Fibroblast of skin of left biceps (primary cell): ENCODE measurements at regions not wholly inside any gene's neighbourhood (a gene's known extent, or its start where the extent isn't known, plus 50 kb on each side); places are given as distances from the start of the nearest gene placed in this dataset.
"Not testable (repeated sequence)": the region's sequence is repeated elsewhere in the genome, so short reads cannot be mapped to it uniquely, and the experiment has no call there.

ENCODE experiments used
- DNase-seq, 2 experiments: peaks; one replicate each; pipeline ENCODE4 v3.0.0-alpha.2; 2013; ENCODE audit warnings: low read depth in 2 of 2

DNA sequence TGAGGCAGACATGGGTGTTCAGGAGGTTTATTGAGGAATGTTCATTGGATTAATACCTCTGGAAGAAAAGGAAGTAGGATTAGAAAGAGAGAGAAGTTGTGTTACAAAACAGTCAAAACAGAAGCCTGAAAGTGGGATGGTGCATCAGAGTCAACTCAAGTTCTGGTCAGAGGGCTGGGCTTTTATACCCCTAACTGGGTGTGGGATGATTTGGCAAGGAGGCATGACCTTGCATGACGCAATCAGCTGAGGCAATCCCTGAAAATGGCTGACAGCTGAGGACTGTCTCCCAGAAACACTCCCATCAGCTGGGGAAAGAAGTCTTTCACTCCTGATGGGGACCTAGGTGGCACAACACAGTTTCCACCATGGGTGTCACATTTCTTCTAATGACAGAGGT is 818.2 kb downstream of the SATB2 start:
- DNase-seq = no peak

DNA sequence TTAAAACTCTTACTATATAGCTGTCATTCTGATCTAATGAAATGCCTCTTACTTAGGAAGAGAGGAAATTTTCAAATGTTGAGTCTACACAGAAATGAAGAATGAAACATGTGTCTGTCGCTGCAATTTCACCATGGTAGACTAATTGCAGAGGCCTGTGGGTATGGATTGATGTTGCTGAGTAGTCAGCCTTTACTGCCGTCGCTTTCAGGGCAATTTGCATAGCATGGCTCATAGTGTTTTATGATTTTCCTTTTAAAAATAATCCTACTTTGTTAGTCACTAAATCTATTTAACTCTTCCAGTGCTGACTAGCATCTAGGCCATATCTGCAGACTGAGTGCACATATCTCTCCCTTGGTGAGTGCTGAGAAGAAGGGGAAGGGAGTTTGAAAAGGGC is 819.2 kb downstream of the SATB2 start:
- DNase-seq = no peak

DNA sequence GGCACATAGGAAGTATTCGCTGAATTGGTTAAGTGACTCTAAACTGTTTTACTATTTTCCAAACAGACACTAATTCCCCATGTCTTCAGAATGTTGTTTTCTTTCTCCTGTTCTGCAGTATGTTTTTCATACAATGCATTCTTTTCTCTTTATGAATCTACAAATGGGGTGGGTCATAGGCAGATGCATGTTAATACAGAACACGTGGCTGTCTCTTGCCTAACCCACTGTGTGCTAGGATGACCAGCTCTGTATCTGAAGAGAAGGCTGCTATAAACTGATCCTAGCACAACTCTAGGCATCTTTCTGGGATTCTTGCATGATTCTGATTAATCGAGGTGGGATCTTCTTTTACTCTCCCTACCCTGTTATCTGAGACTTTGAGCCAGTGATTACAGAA is 826.0 kb downstream of the PLCL1 start:
- DNase-seq = no peak

DNA sequence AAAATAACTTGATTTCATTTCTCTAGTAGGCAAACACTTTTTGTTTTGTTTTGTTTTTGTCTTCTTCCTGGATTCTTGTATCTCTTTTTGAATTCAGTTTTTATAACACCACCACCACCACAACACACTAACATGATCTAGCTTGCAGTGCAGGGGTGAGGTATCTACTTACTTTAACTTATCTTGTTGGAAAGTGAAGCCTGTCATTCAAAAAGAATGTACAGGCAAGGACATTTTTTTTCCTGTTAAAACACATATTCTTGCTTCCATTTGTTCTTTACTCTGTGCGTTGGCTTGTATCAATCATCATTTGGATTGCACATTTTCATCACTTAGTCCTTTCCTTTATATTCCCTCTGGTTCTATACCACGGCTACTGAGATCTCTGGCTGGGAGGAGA is 824.2 kb downstream of the PLCL1 start:
- DNase-seq = no peak

DNA sequence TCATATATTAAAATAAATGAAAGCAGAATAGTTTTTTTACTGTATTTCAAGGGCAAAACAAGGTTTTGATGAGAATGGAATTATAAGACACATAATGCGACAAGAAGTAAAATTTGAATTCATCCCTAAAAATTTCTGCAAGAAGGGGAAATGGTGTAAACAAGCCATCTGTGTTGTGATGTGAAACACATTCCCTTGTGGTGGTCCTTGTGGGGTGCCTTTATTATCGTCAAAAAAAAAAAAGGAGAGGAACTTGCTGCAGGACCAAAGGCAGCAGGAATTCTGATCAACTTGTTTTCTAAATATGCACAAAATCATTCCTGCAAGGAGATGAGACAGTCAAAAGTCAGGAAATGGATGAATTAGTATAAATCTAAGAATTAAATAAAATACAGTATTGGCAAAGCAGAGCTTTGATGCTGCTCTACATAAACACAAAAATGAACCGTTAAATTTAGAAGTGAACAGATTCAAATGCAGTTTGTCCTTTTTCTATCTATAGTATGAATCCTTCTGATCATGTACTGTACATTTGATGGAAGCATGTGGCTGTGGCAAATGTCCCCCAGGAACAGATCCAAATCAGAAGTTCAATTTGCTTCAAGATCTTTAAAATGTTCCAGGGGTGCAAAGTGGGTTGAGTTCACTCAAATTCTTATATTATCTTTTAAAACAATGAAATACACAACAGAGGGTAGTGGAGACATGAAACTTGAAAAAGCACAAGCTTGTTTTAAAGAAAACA is 818.8 kb downstream of the PLCL1 start:
- DNase-seq = no peak

DNA sequence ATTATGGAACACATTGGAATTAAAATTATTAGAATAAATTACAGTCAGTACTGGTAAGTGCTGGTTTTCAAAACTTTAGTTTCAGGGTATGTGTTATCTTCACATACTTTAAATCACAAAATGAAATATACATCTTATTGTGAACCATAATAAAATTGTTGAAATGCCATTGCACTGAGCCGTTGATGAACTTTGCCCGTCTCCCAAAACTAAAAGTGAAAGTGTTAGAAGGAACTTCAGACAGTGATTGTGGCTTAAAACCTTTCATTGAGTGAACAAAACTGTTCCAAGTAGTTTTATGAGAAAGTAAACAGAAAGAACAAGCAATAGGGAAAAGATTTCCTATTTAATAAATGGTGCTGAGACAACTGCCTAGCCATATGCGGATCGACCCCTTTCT is 811.6 kb downstream of the PLCL1 start:
- DNase-seq = peak in 1 of 2 experiments; percentile 5

DNA sequence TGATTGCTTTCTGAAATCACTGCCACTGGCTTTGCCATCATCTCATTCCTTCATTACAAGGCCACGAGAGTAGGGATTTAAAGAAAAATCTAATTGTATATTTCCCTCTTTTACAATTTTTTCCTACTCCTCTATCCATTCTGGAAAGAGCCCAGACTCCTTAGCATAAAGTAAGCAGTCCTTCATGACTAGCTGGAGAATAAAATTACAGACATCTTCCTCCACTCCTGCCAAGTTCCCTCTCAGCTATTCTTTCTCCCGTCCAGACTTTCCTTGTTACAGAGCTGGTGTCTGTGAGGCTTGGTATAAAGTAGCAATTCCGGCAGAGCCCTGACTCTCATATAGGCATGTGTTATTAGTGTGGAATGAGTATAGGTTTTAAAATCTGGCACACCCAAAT is 806.8 kb downstream of the PLCL1 start:
- DNase-seq = no peak

DNA sequence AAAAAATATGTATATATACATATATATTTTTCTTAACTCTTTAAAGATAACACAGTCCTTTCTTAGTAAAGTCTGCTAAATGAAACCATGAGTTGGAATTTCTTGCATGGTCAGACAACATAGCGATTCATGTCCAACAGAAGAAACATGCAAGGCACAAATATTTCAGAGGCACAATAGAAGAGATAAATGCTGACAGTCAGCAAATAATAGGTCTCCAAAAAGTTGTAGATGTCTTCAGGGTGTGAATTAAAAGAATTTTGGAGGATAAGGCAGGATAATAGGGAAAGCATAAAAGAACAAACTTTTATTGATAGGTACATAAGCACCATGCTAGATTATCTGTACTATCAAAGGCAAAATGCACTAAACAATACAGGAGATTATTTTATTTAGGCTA is 800.2 kb downstream of the PLCL1 start:
- no peak for DNase-seq

DNA sequence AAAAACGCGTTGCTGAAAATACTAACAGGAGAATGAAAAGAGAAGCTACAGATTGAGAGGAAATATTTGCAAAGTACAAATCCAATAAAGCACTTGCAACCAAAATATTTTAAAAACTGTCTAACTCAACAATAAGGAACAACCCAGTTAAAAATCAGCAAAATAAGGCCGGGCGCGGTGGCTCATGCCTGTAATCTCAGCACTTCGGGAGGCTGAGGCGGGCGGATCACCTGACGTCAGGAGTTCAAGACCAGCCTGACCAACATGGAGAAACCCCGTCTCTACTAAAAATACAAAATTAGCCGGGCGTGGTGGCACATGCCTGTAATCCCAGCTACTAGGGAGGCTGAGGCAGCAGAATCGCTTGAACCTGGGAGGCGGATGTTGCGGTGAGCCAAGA is 798.6 kb downstream of the PLCL1 start:
- not testable (repeated sequence) for DNase-seq

DNA sequence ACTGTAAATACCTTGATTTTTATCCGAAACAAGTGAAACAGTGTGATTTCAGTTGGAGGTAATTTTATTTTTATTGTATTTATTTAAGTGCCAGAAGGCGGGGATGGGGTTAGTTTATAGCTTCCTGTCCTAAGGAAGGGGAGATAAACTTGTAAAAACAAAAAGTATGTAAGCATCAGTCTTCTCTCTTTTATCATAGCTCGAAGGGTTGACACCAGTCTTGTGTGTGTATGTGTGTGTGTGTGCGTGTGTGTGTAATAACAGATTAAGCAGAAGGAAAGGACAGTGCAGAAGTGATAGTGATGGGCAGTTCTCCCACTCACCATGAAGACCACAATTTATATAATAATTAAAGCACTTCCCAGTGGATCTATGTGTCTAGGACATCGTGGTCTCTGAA is 793.3 kb downstream of the PLCL1 start:
- DNase-seq = no peak

DNA sequence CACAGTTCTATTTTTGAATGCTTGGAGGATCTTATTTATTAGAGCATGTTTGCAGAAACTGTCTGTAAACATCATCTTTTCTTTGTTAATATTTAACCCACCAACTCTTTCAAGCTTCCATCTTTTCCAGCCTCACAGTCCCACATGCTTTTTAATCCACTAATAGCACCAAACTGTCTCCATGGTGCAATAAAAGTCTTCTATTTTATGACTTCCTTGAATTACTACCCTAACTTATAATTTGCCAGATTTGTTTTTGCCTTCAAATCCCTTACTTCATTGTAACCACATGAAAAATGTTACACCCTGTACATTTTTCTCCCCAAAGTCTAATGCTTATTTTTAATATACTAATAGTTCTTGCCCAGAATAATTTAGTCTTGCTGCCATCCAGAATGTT is 792.6 kb downstream of the PLCL1 start:
- DNase-seq = no peak

DNA sequence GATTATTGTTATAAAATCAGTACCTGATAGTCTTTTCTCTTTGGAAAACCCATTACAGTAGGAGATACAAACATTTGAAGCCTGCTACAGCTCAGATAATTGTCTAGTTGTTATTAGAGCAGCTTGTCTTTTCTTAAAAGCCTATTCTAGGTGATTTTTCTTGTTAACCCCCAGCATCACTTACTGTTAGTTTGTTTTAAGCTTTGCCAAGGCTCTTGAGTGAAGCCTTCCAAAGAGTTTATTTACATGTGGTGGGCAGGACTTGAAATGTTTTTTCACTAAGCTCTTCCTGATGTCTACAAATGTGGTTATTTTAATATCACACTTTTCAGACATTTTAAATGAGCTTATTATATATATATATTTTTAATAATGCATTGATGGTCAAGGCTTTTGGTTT is 791.3 kb downstream of the PLCL1 start:
- DNase-seq = no peak

DNA sequence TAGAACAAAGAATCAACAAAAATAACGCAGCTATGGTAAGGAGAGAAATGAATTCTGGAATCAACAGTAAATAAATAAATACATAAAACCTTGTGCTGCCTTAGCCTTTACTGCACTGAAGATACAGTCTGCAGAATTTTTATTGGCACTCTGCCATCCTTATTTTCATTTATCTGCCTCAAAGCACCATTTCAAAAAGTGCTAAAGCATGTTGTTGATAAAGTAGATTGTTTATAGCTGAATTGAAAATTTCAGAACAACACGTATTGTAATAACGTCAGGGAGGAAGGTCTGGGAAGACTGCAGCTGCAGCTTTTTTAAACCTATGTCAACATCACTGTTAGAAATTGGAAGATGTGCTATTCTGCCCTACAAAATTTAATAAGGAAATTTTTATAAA is 787.2 kb downstream of the PLCL1 start:
- no peak for DNase-seq

DNA sequence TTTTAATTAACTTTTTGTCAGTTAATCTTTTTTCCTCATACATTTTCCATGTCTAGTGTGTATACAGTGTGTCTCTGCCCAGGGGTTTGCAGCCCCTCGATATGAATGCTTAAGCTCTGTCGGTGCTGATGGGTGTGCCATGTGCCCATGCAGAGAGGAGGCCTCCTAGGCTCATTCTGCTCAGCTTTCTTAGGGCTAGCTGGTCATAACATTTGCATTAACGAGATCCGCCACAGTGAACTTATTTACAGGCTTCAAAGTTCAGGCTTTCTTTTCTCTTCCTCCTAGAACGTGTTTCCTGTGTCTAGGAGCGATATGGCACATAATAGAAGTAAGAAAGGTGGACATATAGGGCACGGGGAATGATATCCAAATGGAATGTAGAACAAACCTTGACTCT is 783.3 kb downstream of the PLCL1 start:
- no peak for DNase-seq

DNA sequence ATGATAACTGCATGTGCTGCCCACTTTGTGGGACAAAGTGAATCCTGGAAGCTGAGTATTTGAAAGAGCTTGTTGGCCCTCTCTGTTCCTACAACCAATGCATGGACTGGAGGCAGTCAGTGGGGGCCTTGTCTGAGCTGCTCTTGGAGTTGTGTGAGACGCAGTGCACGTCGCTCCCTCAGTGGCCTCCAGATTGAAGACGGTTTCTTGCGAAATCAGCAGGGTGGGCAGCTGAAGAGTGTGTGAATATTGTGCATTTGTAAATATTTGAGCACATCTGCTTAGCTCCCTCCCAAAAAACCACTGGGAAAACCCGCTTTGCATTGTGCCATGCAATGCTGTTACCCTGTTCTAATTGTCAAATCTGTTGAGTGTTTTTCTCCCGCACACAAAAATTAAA is 782.8 kb downstream of the PLCL1 start:
- no peak for DNase-seq

DNA sequence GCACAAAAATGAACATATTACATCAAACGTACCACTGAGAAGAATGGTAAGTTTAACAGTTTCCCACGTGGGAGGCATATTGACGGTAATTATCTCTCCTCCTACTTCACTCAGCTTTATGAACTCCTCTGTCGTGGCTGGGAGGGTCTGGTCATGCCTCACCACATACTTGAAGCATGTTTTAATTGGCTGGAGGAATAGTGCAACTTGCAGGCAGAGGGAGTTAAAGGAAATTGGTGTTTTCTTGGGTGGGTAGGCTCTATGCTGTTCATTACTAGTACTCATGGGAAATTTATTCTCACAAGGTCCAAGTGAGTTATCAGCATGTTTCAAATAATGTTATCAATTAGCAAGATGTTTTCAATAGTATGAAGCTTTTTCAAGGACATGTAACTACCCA is 767.0 kb downstream of the PLCL1 start:
- no peak for DNase-seq

DNA sequence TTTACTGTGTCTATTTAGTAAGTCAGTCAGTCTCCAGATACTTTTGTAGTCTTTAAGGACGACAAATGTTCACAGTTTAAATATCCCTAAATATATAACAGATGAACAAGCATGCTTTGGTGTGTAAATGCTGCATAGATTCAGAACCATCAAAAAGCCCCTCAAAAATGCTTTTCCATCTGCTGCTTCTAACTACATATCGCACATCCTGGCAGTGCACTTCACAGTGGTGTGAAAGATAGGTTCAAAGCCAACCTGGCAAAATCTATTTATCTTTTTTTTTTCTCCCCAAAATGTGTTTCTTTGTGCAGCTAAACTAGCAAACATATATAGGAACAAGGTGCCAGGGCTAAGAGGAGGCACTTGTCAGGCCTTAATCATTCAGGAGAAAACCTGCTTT is 753.8 kb downstream of the PLCL1 start:
- no peak for DNase-seq

DNA sequence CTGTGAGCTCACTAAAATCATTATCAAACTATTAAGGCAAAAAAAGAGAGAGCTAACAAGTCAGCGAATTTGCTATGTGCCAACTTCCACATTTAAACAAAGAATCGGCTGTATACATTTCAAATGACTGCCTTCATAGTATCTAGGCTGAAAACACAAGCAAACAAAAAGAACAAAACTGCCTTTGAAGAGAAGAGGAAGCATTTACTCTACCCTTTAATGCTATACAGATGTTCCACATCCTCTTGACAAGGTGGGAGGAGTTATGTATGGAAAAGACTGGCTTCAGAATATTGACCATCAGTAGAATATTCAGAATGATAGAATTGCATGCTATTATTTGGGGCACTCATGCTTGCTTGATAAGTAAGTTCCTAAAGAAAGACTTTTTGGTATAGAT is 741.7 kb downstream of the PLCL1 start:
- no peak for DNase-seq

DNA sequence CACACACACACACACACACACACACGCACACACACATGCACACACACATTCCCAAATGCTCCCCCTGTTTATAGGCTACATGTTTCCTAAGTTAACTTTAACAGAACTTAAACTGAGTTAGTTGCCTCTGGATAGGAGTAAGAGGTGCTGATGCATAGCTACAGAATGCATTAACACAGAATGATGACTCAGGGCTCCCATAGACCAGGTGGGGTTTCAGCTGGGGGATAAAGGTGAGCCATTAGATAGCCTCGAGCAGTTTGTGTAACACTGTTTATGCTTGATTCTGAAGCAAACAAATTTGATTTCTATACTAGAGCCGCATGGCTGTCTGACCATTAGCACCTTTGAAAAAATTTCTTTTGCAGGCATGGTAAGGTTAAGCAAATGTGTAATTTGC is 741.0 kb downstream of the PLCL1 start:
- DNase-seq = no peak

DNA sequence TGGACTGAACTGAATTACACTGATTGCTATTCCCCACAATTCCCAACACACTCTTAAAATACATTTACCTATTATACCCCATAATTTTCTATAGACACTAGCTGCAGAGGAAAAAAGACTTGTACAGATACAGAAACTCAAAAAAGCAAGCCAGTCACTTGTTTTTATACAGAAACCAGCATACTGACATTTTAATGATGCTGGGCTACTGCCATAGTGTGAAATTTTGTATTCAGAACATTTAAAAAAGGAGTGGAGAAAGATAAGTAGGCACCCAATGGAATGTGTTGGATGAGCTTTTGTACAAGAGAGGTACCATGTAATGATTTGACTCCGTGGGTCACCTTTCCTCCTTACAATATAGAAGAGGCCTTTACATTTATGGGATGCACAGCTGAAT is 740.1 kb downstream of the PLCL1 start:
- DNase-seq = no peak

DNA sequence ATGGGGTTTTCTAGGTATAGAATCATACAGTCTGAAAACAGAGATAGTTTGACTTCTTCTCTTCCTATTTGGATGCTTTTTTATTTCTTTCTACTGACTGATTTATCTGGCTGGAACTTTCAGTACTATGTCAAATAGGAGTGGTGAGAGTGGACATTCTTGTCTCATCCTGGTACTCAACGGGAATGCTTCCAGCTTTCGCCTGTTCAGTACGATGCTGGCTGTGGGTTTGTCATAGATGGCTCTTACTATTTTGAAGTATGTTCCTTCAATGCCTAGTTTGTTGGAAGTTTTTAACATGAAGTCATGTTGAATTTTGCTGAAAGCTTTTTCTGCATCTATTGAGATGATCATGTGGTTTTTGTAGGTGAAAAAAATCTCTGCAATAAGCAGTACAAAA is 730.4 kb downstream of the PLCL1 start:
- no peak for DNase-seq

DNA sequence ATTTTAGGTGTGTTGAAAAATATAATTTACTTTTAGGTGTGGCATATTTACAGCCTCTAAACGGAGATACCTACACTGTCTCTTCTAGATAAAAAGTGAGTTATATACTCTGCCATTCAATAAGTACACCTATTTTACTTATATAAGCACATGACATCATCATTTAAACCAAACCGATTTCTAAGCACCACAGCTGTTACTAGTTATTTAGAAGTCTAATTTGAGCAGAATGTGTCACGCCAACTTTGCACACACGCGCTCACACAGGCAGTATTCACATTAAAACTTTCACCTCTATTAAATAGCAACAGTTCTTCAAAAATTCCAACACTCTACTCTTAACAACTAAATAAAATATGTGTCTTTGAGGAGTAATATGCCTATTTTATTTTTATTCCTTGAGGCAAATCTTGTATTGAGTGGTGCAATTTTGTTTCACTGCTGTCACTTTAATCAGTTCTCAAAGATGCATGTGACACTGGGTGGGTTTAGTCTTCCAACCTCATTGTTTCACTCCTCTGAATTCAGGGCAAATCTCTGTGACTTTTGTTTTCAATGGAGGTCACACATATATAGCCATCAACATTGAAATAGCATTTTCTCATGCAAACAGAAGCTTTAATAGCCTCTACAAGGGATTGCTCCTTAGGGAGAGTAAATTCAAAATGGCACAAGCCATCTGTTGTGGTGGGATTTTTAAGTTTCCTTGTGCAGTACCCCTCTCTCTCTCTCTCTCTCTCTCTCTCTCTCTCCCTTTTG is 721.0 kb downstream of the PLCL1 start:
- DNase-seq = peak; percentile 15 to 23

DNA sequence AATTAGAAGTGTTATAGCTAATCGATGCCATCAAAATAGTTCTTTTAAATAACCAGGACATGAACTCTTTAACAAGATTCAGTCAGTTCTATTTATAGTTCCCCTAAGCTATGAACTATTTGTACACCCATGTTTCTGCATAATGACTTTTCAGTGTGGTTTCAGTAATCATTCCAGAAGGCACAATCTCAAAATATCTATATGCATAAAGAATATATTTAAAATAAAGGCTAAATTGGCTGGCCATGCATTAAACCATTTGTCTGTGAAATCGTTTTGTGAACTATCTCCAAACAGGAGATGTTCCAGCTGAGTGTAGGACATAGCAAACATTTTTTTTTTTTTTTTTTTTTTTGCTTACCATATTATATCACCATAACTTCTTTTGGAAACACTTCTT is 719.3 kb downstream of the PLCL1 start:
- DNase-seq = no peak

DNA sequence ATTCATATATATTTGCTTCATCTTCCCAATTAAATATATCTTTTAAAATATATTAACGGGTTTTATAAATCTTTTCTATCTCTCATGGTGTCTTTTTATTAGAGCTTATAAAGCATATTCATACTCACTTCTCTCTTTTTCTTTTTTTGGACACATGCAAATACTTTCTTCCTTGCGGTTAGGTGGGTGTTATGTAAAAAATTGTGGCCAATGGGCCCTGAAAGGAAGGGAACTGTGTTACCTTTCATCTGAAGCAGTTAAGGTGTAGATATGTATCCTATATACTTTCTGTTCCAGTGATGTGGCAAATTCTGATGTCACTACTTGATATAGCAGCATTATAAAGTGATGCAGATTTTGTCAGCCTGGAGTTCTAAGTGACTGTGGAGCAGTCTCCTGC is 714.5 kb downstream of the PLCL1 start:
- no peak for DNase-seq
